CD8-positive, alpha-beta memory T cell (primary cell): ENCODE measurements at regions not wholly inside any gene's neighbourhood (a gene's known extent, or its start where the extent isn't known, plus 50 kb on each side); places are given as distances from the start of the nearest gene placed in this dataset.

Source experiments
- CTCF ChIA-PET: fragments of 350-600 bp; sonication (Branson Sonifier 250); formaldehyde crosslinking; loops from one replicate; lab custom pipeline; 2021; ENCODE audit warnings: antibody characterized with exemption; lab: Charles Lee
- POLR2A ChIA-PET: fragments of 350-600 bp; sonication (Branson Sonifier 250); formaldehyde crosslinking; loops from one replicate; lab custom pipeline; 2021; ENCODE audit warnings: antibody characterized with exemption; lab: Charles Lee
- DNase-seq, 5 donors: peaks; one replicate each; pipeline versions ENCODE4 v3.0.0 to v3.0.0-alpha.2; 2020 to 2022; ENCODE audit warnings: mixed read lengths in 1 of 5
- H3K27ac ChIP-seq: one replicate; pipeline ENCODE4 v1.7.0; 2013; ENCODE audit warnings: low read depth, mild to moderate bottlenecking, low read length, moderate library complexity
- H3K27me3 ChIP-seq: 2 replicates; pipeline ENCODE4 v1.7.0; 2013; ENCODE audit warnings: low read length, mild to moderate bottlenecking; ENCODE audit not compliant: insufficient read depth, poor library complexity, severe bottlenecking
- H3K36me3 ChIP-seq: 2 replicates; pipeline ENCODE4 v1.7.0; 2013; ENCODE audit warnings: mild to moderate bottlenecking, low read length, moderate library complexity; ENCODE audit not compliant: insufficient read depth
- H3K4me1 ChIP-seq: 2 replicates; pipeline ENCODE4 v1.7.0; 2013; ENCODE audit warnings: mild to moderate bottlenecking, low read length, moderate library complexity; ENCODE audit not compliant: insufficient read depth
- H3K4me3 ChIP-seq: 2 replicates; pipeline ENCODE4 v1.7.0; 2013; ENCODE audit warnings: mild to moderate bottlenecking, low read length
- H3K9me3 ChIP-seq: 2 replicates; pipeline ENCODE4 v1.7.0; 2013; ENCODE audit warnings: mild to moderate bottlenecking, low read length
- H3K27ac Mint-ChIP-seq, 8 donors: one replicate each; pipeline ENCODE4 v1.8.0; 2020 to 2021; ENCODE audit warnings: mixed read lengths in 8 of 8, mild to moderate bottlenecking in 6 of 8, inconsistent platforms in 3 of 8, moderate library complexity in 3 of 8
- H3K27me3 Mint-ChIP-seq, 2 donors: one replicate each; pipeline ENCODE4 v1.8.0; 2020 to 2021; ENCODE audit warnings: mixed read lengths in 2 of 2, mild to moderate bottlenecking in 1 of 2, moderate library complexity in 1 of 2
- H3K36me3 Mint-ChIP-seq, 3 donors: one replicate each; pipeline ENCODE4 v1.8.0; 2020 to 2021; ENCODE audit warnings: mixed read lengths in 3 of 3, inconsistent platforms in 1 of 3, mild to moderate bottlenecking in 1 of 3
- H3K4me1 Mint-ChIP-seq, 3 donors: one replicate each; pipeline ENCODE4 v1.8.0; 2020 to 2021; ENCODE audit warnings: mixed read lengths in 3 of 3, inconsistent platforms in 1 of 3, mild to moderate bottlenecking in 1 of 3
- H3K4me3 Mint-ChIP-seq, 7 donors: one replicate each; pipeline ENCODE4 v1.8.0; 2020 to 2021; ENCODE audit warnings: mixed read lengths in 7 of 7, mild to moderate bottlenecking in 6 of 7, moderate library complexity in 4 of 7, inconsistent platforms in 2 of 7
- H3K9me3 Mint-ChIP-seq, 5 donors: one replicate each; pipeline ENCODE4 v1.8.0; 2020 to 2022; ENCODE audit warnings: mixed read lengths in 5 of 5, mild to moderate bottlenecking in 3 of 5, moderate library complexity in 2 of 5, inconsistent platforms in 1 of 5

DNA sequence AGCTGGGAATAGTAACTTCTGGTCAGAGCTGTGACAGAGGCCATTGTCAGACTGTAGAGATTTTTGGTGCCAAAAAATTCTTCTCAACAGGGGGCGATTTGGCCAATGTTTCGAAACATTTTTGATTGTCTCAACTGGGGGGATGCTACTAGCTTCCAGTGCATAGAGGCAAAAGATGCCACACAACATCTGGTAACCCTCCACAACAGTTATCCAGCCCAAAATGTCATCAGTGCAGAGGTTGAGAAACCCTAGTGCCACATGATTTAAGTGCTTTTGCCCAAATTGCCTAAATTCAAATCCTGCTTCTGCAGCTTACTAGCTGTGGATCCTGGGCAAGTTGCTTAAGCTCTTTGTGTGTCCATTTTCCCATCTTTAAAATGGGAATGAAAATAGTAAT, 71.9 kb downstream of the FZD1 start:
- Mint-ChIP-seq H3K4me1 (no peaks in the 10 kb centered on the region), H3K27me3 (no peaks in the 10 kb centered on the region), H3K4me3 (no peak overlapping the region), H3K9me3 (peaks cover 0 to 9% (median 7%) of the 10 kb centered on the region in 5 donors), H3K36me3 (no peaks in the 10 kb centered on the region), H3K27ac (no peak overlapping the region)
- DNase-seq: no peak
- Histone ChIP-seq H3K9me3 (no peaks in the 10 kb centered on the region), H3K27me3 (no peaks in the 10 kb centered on the region), H3K4me1 (no peaks in the 10 kb centered on the region), H3K27ac (no peak overlapping the region), H3K36me3 (no peaks in the 10 kb centered on the region), H3K4me3 (no peak overlapping the region)
- ChIA-PET POLR2A (no interaction called here), CTCF (no interaction called here)

DNA sequence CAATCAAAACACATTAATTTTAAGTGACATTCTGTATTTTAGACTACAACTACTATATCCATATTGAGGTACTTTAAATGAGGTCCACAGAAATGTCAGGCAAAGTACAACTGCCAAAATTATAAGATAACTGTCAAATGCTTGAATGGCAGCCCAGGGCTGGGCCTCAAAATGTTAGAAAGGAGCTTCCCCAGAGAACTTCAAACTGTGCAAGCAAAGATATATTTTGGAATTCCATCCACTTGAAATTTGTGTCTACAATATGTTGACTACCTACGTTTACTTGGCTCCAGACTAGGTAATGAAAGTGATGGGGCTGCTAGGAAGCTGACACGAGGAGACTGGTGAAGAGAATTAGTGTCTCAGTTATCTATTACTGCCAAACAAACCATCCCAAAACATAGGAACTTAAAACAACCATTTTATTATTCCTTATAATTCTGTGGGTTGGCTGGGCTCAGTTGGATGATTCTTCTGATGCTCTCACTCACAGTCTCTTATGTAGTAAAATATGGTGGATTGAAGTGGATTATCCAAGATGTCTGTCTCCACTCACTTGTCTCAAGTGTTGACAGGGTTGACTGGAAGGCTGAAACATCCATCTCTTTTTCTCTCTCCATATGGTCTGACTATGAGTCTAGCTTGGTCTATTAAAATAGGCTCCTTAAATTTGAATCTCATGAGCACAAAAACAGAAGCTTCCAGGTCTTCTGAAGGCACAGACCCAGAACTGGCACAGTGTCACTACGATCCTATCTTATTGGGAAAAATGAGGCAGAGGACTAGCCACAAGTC, 74.2 kb downstream of the FZD1 start:
- ChIA-PET CTCF (no interaction called here), POLR2A (no interaction called here)

DNA sequence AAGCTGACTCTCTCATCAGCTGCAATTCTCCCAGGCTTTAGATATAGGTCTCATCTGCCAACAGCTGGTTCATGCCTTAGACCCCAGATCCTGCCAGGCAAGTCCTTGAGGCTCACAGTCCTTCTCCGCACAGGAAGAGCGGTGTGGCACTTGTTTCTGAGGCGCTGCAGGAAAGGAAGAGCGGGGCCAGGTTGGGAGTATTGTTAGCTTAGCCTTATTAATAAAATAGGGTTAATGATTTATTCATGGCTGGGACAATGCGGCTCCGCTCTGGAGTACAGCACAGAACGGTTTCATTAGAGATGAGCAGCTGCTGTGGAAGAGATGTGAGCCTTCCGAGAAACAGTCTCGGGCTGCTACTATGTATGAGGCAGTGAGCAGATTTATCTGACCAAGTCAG, 78.1 kb downstream of the FZD1 start:
- Histone ChIP-seq H3K36me3 (no peaks in the 10 kb centered on the region), H3K9me3 (no peaks in the 10 kb centered on the region), H3K27ac (no peak overlapping the region), H3K4me1 (no peaks in the 10 kb centered on the region), H3K4me3 (no peak overlapping the region), H3K27me3 (no peaks in the 10 kb centered on the region)
- Mint-ChIP-seq H3K4me1 (no peaks in the 10 kb centered on the region), H3K4me3 (no peak overlapping the region), H3K27ac (no peak overlapping the region), H3K36me3 (no peaks in the 10 kb centered on the region), H3K27me3 (no peaks in the 10 kb centered on the region), H3K9me3 (peaks cover 0 to 8% (median 0%) of the 10 kb centered on the region in 5 donors)
- no peak for DNase-seq
- ChIA-PET POLR2A (no interaction called here), CTCF (interaction anchor here (1.1 kb wide), 1 partner anchor 12 kb away, joined by 3 read pairs; no protein-coding TSS in a partner anchor)

More for the DNA sequence above, 74.2 kb downstream of the FZD1 start:
- Mint-ChIP-seq H3K36me3 (no peaks in the 10 kb centered on the region), H3K27ac (no peak overlapping the region), H3K27me3 (no peaks in the 10 kb centered on the region), H3K4me3 (no peak overlapping the region), H3K9me3 (peaks cover 0 to 8% (median 7%) of the 10 kb centered on the region in 5 donors), H3K4me1 (no peaks in the 10 kb centered on the region)
- Histone ChIP-seq H3K4me3 (no peak overlapping the region), H3K4me1 (no peaks in the 10 kb centered on the region), H3K36me3 (no peaks in the 10 kb centered on the region), H3K27me3 (no peaks in the 10 kb centered on the region), H3K9me3 (no peaks in the 10 kb centered on the region), H3K27ac (no peak overlapping the region)
- DNase-seq: no peak

DNA sequence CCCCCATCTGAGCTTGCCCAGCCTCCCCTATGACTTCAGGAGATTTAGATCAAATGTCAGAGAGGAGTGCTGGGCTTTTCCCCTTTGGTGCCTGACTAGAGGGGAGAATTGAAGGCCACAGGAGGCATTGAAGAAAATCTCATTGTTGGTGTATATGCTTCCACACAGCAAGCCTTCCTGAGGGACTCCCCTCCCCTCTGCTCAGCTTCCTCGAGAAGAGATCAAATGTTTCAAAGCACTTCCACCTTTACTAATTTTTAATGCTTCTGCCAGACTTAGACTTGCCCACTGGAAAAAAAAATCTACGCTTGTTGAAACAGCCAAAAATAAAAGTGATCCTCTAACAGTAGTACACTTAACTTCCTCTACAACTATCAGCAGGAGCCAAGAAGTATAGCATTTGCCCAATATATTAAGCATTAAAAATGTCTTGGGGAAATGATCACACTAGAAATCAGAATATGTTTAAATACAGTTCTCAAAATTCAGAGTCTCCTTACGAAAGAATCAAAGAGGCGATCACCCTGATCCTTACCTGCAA, 79.3 kb downstream of the FZD1 start:
- Histone ChIP-seq H3K9me3 (no peaks in the 10 kb centered on the region), H3K4me1 (no peaks in the 10 kb centered on the region), H3K4me3 (no peak overlapping the region), H3K27ac (no peak overlapping the region), H3K36me3 (no peaks in the 10 kb centered on the region), H3K27me3 (no peaks in the 10 kb centered on the region)
- ChIA-PET CTCF (no interaction called here), POLR2A (no interaction called here)
- no peak for DNase-seq
- no peak overlapping the region for H3K4me3 Mint-ChIP-seq
- H3K27me3 Mint-ChIP-seq: no peaks in the 10 kb centered on the region
- peaks cover 0 to 8% (median 0%) of the 10 kb centered on the region in 5 donors for H3K9me3 Mint-ChIP-seq
- no peaks in the 10 kb centered on the region for H3K4me1 Mint-ChIP-seq
- no peak overlapping the region for H3K27ac Mint-ChIP-seq
- H3K36me3 Mint-ChIP-seq: no peaks in the 10 kb centered on the region

DNA sequence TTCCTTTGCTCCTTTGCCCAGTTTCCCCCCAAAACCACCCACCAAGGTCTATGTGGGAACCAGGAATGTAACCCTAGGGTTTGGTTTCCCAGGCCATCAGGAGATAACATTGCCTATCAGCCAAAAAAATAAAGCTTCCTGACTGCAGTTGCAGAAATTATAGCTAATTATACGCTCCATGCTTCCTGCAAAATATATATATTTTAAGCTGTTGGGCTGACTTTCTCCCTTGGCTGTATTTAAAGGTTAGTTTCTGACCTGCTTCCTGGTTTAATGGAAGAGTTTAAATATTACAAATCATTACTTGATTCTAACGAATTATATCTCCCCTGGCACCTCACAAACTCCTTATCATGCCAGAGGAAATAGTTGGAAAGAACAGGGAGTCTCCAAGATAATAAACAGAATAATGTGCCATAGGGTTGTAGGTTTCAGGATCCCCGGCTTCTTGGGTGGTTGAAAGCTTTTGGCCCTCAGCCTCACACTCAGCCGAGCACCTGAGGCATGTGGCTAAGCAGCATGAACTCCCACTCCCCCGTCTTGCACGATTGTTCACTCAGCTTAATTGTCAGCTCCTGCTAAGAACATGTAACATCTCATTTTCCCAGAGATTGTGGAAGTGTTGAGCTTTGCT, 79.9 kb downstream of the FZD1 start:
- H3K27me3 Mint-ChIP-seq: no peaks in the 10 kb centered on the region

DNA sequence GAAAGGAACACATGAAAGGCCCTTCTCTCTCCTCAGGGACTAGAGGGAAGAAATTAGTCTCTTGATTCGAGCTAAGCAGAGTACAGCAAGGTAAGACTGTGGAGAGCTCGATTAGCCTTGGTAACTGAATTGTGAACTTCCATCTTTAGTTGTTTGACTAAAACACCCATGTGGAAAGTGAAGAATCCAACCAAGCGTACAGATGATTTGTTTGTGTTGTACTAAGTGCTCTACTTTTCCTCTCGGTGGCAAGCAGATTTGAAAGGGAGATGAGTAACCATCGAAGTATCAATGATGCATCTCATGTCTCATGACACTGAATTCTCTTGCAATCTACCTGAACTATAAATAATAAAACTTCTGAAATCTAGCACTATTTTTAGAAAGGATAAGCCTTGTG, 80.7 kb downstream of the FZD1 start:
- DNase-seq: no peak
- Mint-ChIP-seq H3K27ac (no peak overlapping the region), H3K27me3 (no peaks in the 10 kb centered on the region), H3K4me1 (no peaks in the 10 kb centered on the region), H3K4me3 (no peak overlapping the region), H3K9me3 (peaks cover 0 to 4% (median 0%) of the 10 kb centered on the region in 5 donors), H3K36me3 (no peaks in the 10 kb centered on the region)
- H3K36me3 ChIP-seq: no peaks in the 10 kb centered on the region
- no peak overlapping the region for H3K4me3 ChIP-seq
- ChIA-PET POLR2A (no interaction called here), CTCF (no interaction called here)
- H3K4me1 ChIP-seq: no peaks in the 10 kb centered on the region
- H3K9me3 ChIP-seq: no peaks in the 10 kb centered on the region
- H3K27me3 ChIP-seq: no peaks in the 10 kb centered on the region
- H3K27ac ChIP-seq: no peak overlapping the region

More for the DNA sequence above, 79.9 kb downstream of the FZD1 start:
- Mint-ChIP-seq H3K4me3 (no peak overlapping the region), H3K27ac (no peak overlapping the region), H3K36me3 (no peaks in the 10 kb centered on the region), H3K9me3 (peaks cover 0 to 4% (median 0%) of the 10 kb centered on the region in 5 donors), H3K4me1 (no peaks in the 10 kb centered on the region)
- Histone ChIP-seq H3K4me3 (no peak overlapping the region), H3K9me3 (no peaks in the 10 kb centered on the region), H3K4me1 (no peaks in the 10 kb centered on the region), H3K27ac (no peak overlapping the region), H3K27me3 (no peaks in the 10 kb centered on the region), H3K36me3 (no peaks in the 10 kb centered on the region)
- POLR2A ChIA-PET: no interaction called here
- CTCF ChIA-PET: no interaction called here
- DNase-seq: no peak

DNA sequence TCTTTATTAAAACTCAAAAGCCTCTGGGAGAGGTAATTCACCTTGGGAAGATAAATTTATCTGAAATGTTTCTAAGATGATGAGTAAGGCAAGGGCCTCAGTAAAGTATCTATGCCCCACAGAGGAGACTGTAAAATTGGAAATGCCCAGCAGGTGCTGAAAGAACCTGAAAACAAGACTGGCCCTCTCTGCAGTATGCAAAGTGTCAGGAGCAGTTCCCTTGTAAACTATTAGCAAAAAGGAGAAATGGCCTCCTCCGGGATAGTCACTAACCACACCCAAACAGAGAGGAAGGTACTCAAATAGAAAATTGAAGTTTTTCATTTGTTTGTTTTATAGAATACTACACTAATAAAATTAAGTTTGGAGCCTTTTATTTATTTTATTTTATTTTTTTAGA, 81.2 kb downstream of the FZD1 start:
- CTCF ChIA-PET: no interaction called here
- H3K36me3 Mint-ChIP-seq: no peaks in the 10 kb centered on the region
- no peak for DNase-seq
- POLR2A ChIA-PET: no interaction called here
- H3K36me3 ChIP-seq: no peaks in the 10 kb centered on the region
- H3K27me3 Mint-ChIP-seq: no peaks in the 10 kb centered on the region
- H3K4me3 Mint-ChIP-seq: no peak overlapping the region
- no peaks in the 10 kb centered on the region for H3K27me3 ChIP-seq
- no peaks in the 10 kb centered on the region for H3K9me3 ChIP-seq
- no peaks in the 10 kb centered on the region for H3K4me1 ChIP-seq
- H3K4me3 ChIP-seq: no peak overlapping the region
- no peak overlapping the region for H3K27ac ChIP-seq
- H3K4me1 Mint-ChIP-seq: no peaks in the 10 kb centered on the region
- H3K9me3 Mint-ChIP-seq: peaks cover 0 to 4% (median 0%) of the 10 kb centered on the region in 5 donors
- H3K27ac Mint-ChIP-seq: no peak overlapping the region

DNA sequence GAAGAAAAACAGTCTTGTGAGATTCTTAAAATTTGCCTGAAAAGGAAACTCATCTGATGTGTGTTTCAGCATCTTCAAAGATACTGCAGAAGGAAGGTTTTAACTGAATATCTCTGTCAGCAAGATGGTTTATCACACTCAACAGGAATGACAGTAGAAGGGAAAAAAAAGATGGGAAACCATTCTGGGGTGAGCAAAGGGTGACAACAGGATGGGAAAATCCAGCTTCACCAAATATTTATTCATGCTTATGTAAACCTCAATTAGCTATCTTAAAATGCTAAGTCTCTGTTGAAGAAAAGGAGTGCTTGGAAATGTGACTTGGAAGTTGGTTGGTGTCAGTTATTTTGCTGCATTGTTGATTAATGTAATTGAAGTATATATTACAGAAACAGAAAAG, 82.2 kb downstream of the FZD1 start:
- H3K36me3 Mint-ChIP-seq: no peaks in the 10 kb centered on the region
- H3K4me1 Mint-ChIP-seq: no peaks in the 10 kb centered on the region
- Histone ChIP-seq H3K36me3 (no peaks in the 10 kb centered on the region), H3K4me3 (no peak overlapping the region), H3K4me1 (no peaks in the 10 kb centered on the region), H3K9me3 (no peaks in the 10 kb centered on the region), H3K27ac (no peak overlapping the region), H3K27me3 (no peaks in the 10 kb centered on the region)
- no peak overlapping the region for H3K27ac Mint-ChIP-seq
- H3K4me3 Mint-ChIP-seq: no peak overlapping the region
- no peak for DNase-seq
- peaks cover 0 to 2% (median 0%) of the 10 kb centered on the region in 5 donors for H3K9me3 Mint-ChIP-seq
- H3K27me3 Mint-ChIP-seq: no peaks in the 10 kb centered on the region
- CTCF ChIA-PET: no interaction called here
- POLR2A ChIA-PET: no interaction called here
